ENCODE measurements at regions not wholly inside any gene's neighbourhood (a gene's known extent, or its start where the extent isn't known, plus 50 kb on each side); places are given as distances from the start of the nearest gene placed in this dataset.

- Histone ChIP-seq H2BK5ac (ENCODE audit: low read depth, low read length, poor library complexity, severe bottlenecking) (no peak overlapping the region), H2AK5ac (ENCODE audit: low read length, severe bottlenecking) (no peak overlapping the region), H4K8ac (ENCODE audit: low read length) (no peak overlapping the region), H3K9me3 (ENCODE audit: control insufficient read depth, low read length) (no peaks in the 10 kb centered on the region), H3K4me3 (ENCODE audit: insufficient read depth in 1 of 2, low read depth in 1 of 2, low read length in 2 of 2) (no peak overlapping the region), H2BK15ac (ENCODE audit: low read depth, poor library complexity, severe bottlenecking) (no peak overlapping the region), H3K79me1 (replicated peaks; ENCODE audit: low read length, poor library complexity, severe bottlenecking) (no peaks in the 10 kb centered on the region), H4K91ac (ENCODE audit: low read length) (no peak overlapping the region), H3K18ac (ENCODE audit: low read depth in 1 of 2, low read length in 2 of 2) (no peak overlapping the region), H2AFZ (ENCODE audit: low read depth, low read length) (no peak overlapping the region), H2BK120ac (ENCODE audit: low read depth, low read length) (no peak overlapping the region), H3K4me1 (ENCODE audit: control insufficient read depth, insufficient read depth, low read depth, low read length) (no peaks in the 10 kb centered on the region), H3K4ac (ENCODE audit: low read depth in 1 of 2, low read length in 2 of 2) (no peak overlapping the region), H3K27ac (ENCODE audit: low read length, poor library complexity, severe bottlenecking) (no peak overlapping the region), H3K4me2 (ENCODE audit: low read length, poor library complexity, severe bottlenecking) (no peak overlapping the region), H3K14ac (ENCODE audit: low read length in 2 of 2) (no peak overlapping the region), H3K23ac (ENCODE audit: low read length in 2 of 2) (no peak overlapping the region), H3K27me3 (ENCODE audit: control insufficient read depth in 1 of 2, insufficient read depth in 1 of 2, low read length in 2 of 2) (peaks cover 0 to 5% of the 10 kb centered on the region in 2 experiments), H3K36me3 (ENCODE audit: control insufficient read depth in 1 of 2, insufficient read depth in 2 of 2, low read depth in 1 of 2, low read length in 2 of 2) (no peaks in the 10 kb centered on the region), H2BK12ac (ENCODE audit: low read length in 2 of 2) (no peak overlapping the region), H3K9ac (ENCODE audit: low read length) (no peak overlapping the region)
- 43% methylated on average over 2 of the region's 3 CpGs for WGBS
- DNase-seq, result no peak
Measured at GRCh38 chr5:175765858-175766257, 105.5 kb upstream of the CPLX2 start.

GRCh38 chr5:175766963-175767362 is 104.4 kb upstream of the CPLX2 start:
- Histone ChIP-seq H3K23ac (ENCODE audit: low read length in 2 of 2) (no peak overlapping the region), H3K14ac (ENCODE audit: low read length in 2 of 2) (no peak overlapping the region), H3K4ac (ENCODE audit: low read depth in 1 of 2, low read length in 2 of 2) (no peak overlapping the region), H4K91ac (ENCODE audit: low read length) (no peak overlapping the region), H3K4me3 (ENCODE audit: insufficient read depth in 1 of 2, low read depth in 1 of 2, low read length in 2 of 2) (no peak overlapping the region), H2BK120ac (ENCODE audit: low read depth, low read length) (no peak overlapping the region), H2AK5ac (ENCODE audit: low read length, severe bottlenecking) (no peak overlapping the region), H2AFZ (ENCODE audit: low read depth, low read length) (no peak overlapping the region), H3K79me1 (replicated peaks; ENCODE audit: low read length, poor library complexity, severe bottlenecking) (no peaks in the 10 kb centered on the region), H3K36me3 (ENCODE audit: control insufficient read depth in 1 of 2, insufficient read depth in 2 of 2, low read depth in 1 of 2, low read length in 2 of 2) (no peaks in the 10 kb centered on the region), H2BK12ac (ENCODE audit: low read length in 2 of 2) (no peak overlapping the region), H2BK15ac (ENCODE audit: low read depth, poor library complexity, severe bottlenecking) (no peak overlapping the region), H3K18ac (ENCODE audit: low read depth in 1 of 2, low read length in 2 of 2) (no peak overlapping the region), H3K4me1 (ENCODE audit: control insufficient read depth, insufficient read depth, low read depth, low read length) (no peaks in the 10 kb centered on the region), H3K27ac (ENCODE audit: low read length, poor library complexity, severe bottlenecking) (no peak overlapping the region), H2BK5ac (ENCODE audit: low read depth, low read length, poor library complexity, severe bottlenecking) (no peak overlapping the region), H3K9ac (ENCODE audit: low read length) (no peak overlapping the region), H4K8ac (ENCODE audit: low read length) (no peak overlapping the region), H3K9me3 (ENCODE audit: control insufficient read depth, low read length) (no peaks in the 10 kb centered on the region), H3K4me2 (ENCODE audit: low read length, poor library complexity, severe bottlenecking) (no peak overlapping the region), H3K27me3 (ENCODE audit: control insufficient read depth in 1 of 2, insufficient read depth in 1 of 2, low read length in 2 of 2) (peaks cover 0 to 15% of the 10 kb centered on the region in 2 experiments)
- DNase-seq, result no peak
- 60% methylated on average over 2 of the region's 2 CpGs for WGBS

- H2BK5ac ChIP-seq (ENCODE audit: low read depth, low read length, poor library complexity, severe bottlenecking), result no peak overlapping the region
- H3K9me3 ChIP-seq (ENCODE audit: control insufficient read depth, low read length), result no peaks in the 10 kb centered on the region
- H3K9ac ChIP-seq (ENCODE audit: low read length), result no peak overlapping the region
- no peak overlapping the region for H3K14ac ChIP-seq (ENCODE audit: low read length in 2 of 2)
- no peak overlapping the region for H2BK120ac ChIP-seq (ENCODE audit: low read depth, low read length)
- no peak overlapping the region for H4K91ac ChIP-seq (ENCODE audit: low read length)
- no peak overlapping the region for H3K4me2 ChIP-seq (ENCODE audit: low read length, poor library complexity, severe bottlenecking)
- H3K36me3 ChIP-seq (ENCODE audit: control insufficient read depth in 1 of 2, insufficient read depth in 2 of 2, low read depth in 1 of 2, low read length in 2 of 2), result no peaks in the 10 kb centered on the region
- H3K23ac ChIP-seq (ENCODE audit: low read length in 2 of 2), result no peak overlapping the region
- no peak for DNase-seq
- no peak overlapping the region for H2AK5ac ChIP-seq (ENCODE audit: low read length, severe bottlenecking)
- no peaks in the 10 kb centered on the region for H3K79me1 ChIP-seq (replicated peaks; ENCODE audit: low read length, poor library complexity, severe bottlenecking)
- H3K18ac ChIP-seq (ENCODE audit: low read depth in 1 of 2, low read length in 2 of 2), result no peak overlapping the region
- no peak overlapping the region for H4K8ac ChIP-seq (ENCODE audit: low read length)
- H3K4ac ChIP-seq (ENCODE audit: low read depth in 1 of 2, low read length in 2 of 2), result no peak overlapping the region
- no peak overlapping the region for H3K27ac ChIP-seq (ENCODE audit: low read length, poor library complexity, severe bottlenecking)
- WGBS, result 21% methylated on average over 50 of the region's 50 CpGs
- no peak overlapping the region for H2AFZ ChIP-seq (ENCODE audit: low read depth, low read length)
- no peak overlapping the region for H2BK15ac ChIP-seq (ENCODE audit: low read depth, poor library complexity, severe bottlenecking)
- H3K4me3 ChIP-seq (ENCODE audit: insufficient read depth in 1 of 2, low read depth in 1 of 2, low read length in 2 of 2), result no peak overlapping the region
- H2BK12ac ChIP-seq (ENCODE audit: low read length in 2 of 2), result no peak overlapping the region
- H3K27me3 ChIP-seq (ENCODE audit: control insufficient read depth in 1 of 2, insufficient read depth in 1 of 2, low read length in 2 of 2), result peaks cover 20 to 53% of the 10 kb centered on the region in 2 experiments
- no peaks in the 10 kb centered on the region for H3K4me1 ChIP-seq (ENCODE audit: control insufficient read depth, insufficient read depth, low read depth, low read length)
Measured at GRCh38 chr5:175772747-175773533, 98.4 kb upstream of the CPLX2 start.

DNA sequence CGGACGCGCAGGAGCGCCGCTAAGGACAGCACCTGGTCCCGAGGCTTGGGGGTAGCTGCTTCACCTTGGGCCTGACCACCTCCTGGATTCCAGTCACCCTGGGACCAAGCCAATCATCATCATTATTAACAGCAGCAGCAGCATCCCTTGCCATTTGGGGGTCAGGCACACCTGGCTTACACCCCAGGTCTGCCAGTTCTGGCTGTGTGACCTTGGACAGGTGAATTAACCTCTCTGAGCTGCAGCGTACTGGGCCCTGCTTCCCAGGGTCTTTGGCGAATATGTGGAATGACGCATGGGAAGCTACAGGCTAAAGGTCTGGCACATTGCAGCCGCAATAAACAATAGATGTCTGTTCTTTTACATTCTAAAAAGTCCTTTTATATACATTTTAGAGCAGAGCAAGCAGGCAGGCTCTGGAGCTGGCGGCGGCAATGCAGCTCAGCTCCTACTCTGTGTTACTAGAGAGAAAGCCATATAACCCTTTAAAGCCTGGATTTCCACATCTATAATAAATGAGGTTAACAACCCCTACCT is 97.8 kb upstream of the CPLX2 start:
- Histone ChIP-seq H4K8ac (ENCODE audit: low read length) (no peak overlapping the region), H3K23ac (ENCODE audit: low read length in 2 of 2) (no peak overlapping the region), H2BK15ac (ENCODE audit: low read depth, poor library complexity, severe bottlenecking) (no peak overlapping the region), H3K4me1 (ENCODE audit: control insufficient read depth, insufficient read depth, low read depth, low read length) (no peaks in the 10 kb centered on the region), H3K4ac (ENCODE audit: low read depth in 1 of 2, low read length in 2 of 2) (no peak overlapping the region), H2BK120ac (ENCODE audit: low read depth, low read length) (no peak overlapping the region), H3K36me3 (ENCODE audit: control insufficient read depth in 1 of 2, insufficient read depth in 2 of 2, low read depth in 1 of 2, low read length in 2 of 2) (no peaks in the 10 kb centered on the region), H3K9me3 (ENCODE audit: control insufficient read depth, low read length) (no peaks in the 10 kb centered on the region), H4K91ac (ENCODE audit: low read length) (no peak overlapping the region), H3K4me2 (ENCODE audit: low read length, poor library complexity, severe bottlenecking) (no peak overlapping the region), H3K27me3 (ENCODE audit: control insufficient read depth in 1 of 2, insufficient read depth in 1 of 2, low read length in 2 of 2) (peaks cover 20 to 54% of the 10 kb centered on the region in 2 experiments), H2BK12ac (ENCODE audit: low read length in 2 of 2) (no peak overlapping the region), H3K27ac (ENCODE audit: low read length, poor library complexity, severe bottlenecking) (no peak overlapping the region), H3K9ac (ENCODE audit: low read length) (no peak overlapping the region), H3K79me1 (replicated peaks; ENCODE audit: low read length, poor library complexity, severe bottlenecking) (no peaks in the 10 kb centered on the region), H3K18ac (ENCODE audit: low read depth in 1 of 2, low read length in 2 of 2) (no peak overlapping the region), H3K14ac (ENCODE audit: low read length in 2 of 2) (no peak overlapping the region), H2AFZ (ENCODE audit: low read depth, low read length) (no peak overlapping the region), H2BK5ac (ENCODE audit: low read depth, low read length, poor library complexity, severe bottlenecking) (no peak overlapping the region), H3K4me3 (ENCODE audit: insufficient read depth in 1 of 2, low read depth in 1 of 2, low read length in 2 of 2) (no peak overlapping the region), H2AK5ac (ENCODE audit: low read length, severe bottlenecking) (no peak overlapping the region)
- no peak for DNase-seq
- WGBS, result 38% methylated on average over 10 of the region's 12 CpGs

Data from mesenchymal stem cell (in vitro differentiated cells and primary cell).